H1 (cell line): ENCODE measurements at regions not wholly inside any gene's neighbourhood (a gene's known extent, or its start where the extent isn't known, plus 50 kb on each side); places are given as distances from the start of the nearest gene placed in this dataset.

Experiments
- CTCF ChIA-PET: fragments of 300-600 bp; sonication (Branson Sonifier 250); formaldehyde crosslinking; loops from one replicate; lab custom pipeline; 2021; ENCODE audit not compliant: partially characterized antibody; lab: Charles Lee
- POLR2A ChIA-PET: fragments of 300-600 bp; sonication (Branson Sonifier 250); formaldehyde crosslinking; loops from one replicate; lab custom pipeline; 2021; ENCODE audit warnings: inconsistent platforms; ENCODE audit not compliant: partially characterized antibody; lab: Charles Lee
- DNase-seq, 2 experiments: peaks; one replicate each; pipeline versions ENCODE4 v3.0.0 to v3.0.0-alpha.2; 2010 to 2022; ENCODE audit warnings: low spot score in 2 of 2, low read depth in 1 of 2, mixed read lengths in 1 of 2
- FAIRE-seq: peaks from 2 replicates; lab custom pipeline; 2011; peaks lifted over from hg19 to GRCh38; lab: Jason Lieb, UNC
- H2AFZ ChIP-seq: 2 replicates; pipeline ENCODE4 v1.8.1; 2012; ENCODE audit warnings: low read length, inconsistent platforms
- H2AK5ac ChIP-seq: 2 replicates; pipeline ENCODE4 v1.6.1; 2013; ENCODE audit warnings: low read depth, low read length
- H2BK120ac ChIP-seq: replicated peaks from 2 replicates; pipeline ENCODE3; 2013; ENCODE audit warnings: low read depth, low read length, inconsistent platforms
- H2BK12ac ChIP-seq: 2 replicates; pipeline ENCODE4 v1.6.1; 2013; ENCODE audit warnings: low read depth, low read length
- H2BK15ac ChIP-seq: 2 replicates; pipeline ENCODE4 v1.6.1; 2013; ENCODE audit warnings: low read length
- H2BK20ac ChIP-seq: 2 replicates; pipeline ENCODE4 v1.6.1; 2013; ENCODE audit warnings: low read length
- H2BK5ac ChIP-seq: 2 replicates; pipeline ENCODE4 v1.6.1; 2013; ENCODE audit warnings: low read depth, low read length
- H3K14ac ChIP-seq: 2 replicates; pipeline ENCODE4 v1.6.1; 2013; ENCODE audit warnings: inconsistent platforms; ENCODE audit not compliant: insufficient read length
- H3K18ac ChIP-seq: 2 replicates; pipeline ENCODE4 v1.6.1; 2013; ENCODE audit warnings: low read length; ENCODE audit errors: extremely low read depth
- H3K23ac ChIP-seq: 2 replicates; pipeline ENCODE4 v1.6.1; 2013; ENCODE audit warnings: inconsistent platforms; ENCODE audit not compliant: insufficient read length
- H3K23me2 ChIP-seq: 2 replicates; pipeline ENCODE4 v1.6.1; 2013; ENCODE audit warnings: low read depth, low read length
- H3K27ac ChIP-seq: 2 replicates; pipeline ENCODE4 v1.6.1; 2011; ENCODE audit warnings: low read depth, low read length, inconsistent platforms
- H3K27me3 ChIP-seq, 4 experiments: replicated peaks in 1 of 4; 1 replicate in 1 of 4; 2 replicates in 3 of 4; pipeline versions ENCODE4 v1.6.1 to v1.8.1; 2011 to 2013; ENCODE audit warnings: low read length in 3 of 4, mild to moderate bottlenecking in 3 of 4, inconsistent platforms in 2 of 4, mixed read lengths in 2 of 4, moderate library complexity in 1 of 4; ENCODE audit not compliant: control insufficient read depth in 3 of 4, insufficient read depth in 3 of 4; ENCODE audit errors: extremely low read depth in 1 of 4
- H3K36me3 ChIP-seq, 4 experiments: 2 replicates each; pipeline versions ENCODE4 v1.6.1 to v1.8.1; 2011 to 2013; ENCODE audit warnings: mild to moderate bottlenecking in 4 of 4, low read length in 3 of 4, moderate library complexity in 2 of 4, control low read depth in 1 of 4, inconsistent platforms in 1 of 4; ENCODE audit not compliant: insufficient read depth in 4 of 4, control insufficient read depth in 2 of 4
- H3K4ac ChIP-seq: replicated peaks from 2 replicates; pipeline ENCODE3; 2013; ENCODE audit warnings: low read length, low read depth, mixed read lengths, inconsistent platforms; ENCODE audit not compliant: insufficient read length
- H3K4me1 ChIP-seq, 4 experiments: replicated peaks in 1 of 4; 1 replicate in 1 of 4; 2 replicates in 3 of 4; pipeline versions ENCODE4 v1.6.1 to v1.8.1; 2011 to 2013; ENCODE audit warnings: low read length in 3 of 4, inconsistent platforms in 2 of 4, mixed read lengths in 1 of 4; ENCODE audit not compliant: insufficient read depth in 4 of 4, control insufficient read depth in 3 of 4
- H3K4me2 ChIP-seq, 2 experiments: 2 replicates each; pipeline versions ENCODE4 v1.6.1 to v1.8.1; 2011 to 2013; ENCODE audit warnings: low read depth in 2 of 2, low read length in 2 of 2, control low read depth in 1 of 2, inconsistent platforms in 1 of 2, mild to moderate bottlenecking in 1 of 2; ENCODE audit not compliant: insufficient read depth in 1 of 2
- H3K4me3 ChIP-seq, 4 experiments: fragments of 200-600, 300-600 bp in 1 of 4; sonication (generic), shearing (Covaris generic), sonication (Bioruptor Twin) in 1 of 4; 2 replicates each; pipeline versions ENCODE4 v1.5.1 to v1.8.1; 2011 to 2016; ENCODE audit warnings: low read length in 4 of 4, low read depth in 3 of 4, control low read depth in 2 of 4, inconsistent platforms in 2 of 4, mild to moderate bottlenecking in 2 of 4, mixed read lengths in 1 of 4, moderate library complexity in 1 of 4; ENCODE audit not compliant: insufficient read depth in 2 of 4; ENCODE audit errors: extremely low read depth in 1 of 4
- H3K56ac ChIP-seq: replicated peaks from 2 replicates; pipeline ENCODE3; 2013; ENCODE audit warnings: low read depth, mild to moderate bottlenecking, mixed read lengths, low read length, inconsistent platforms; ENCODE audit not compliant: insufficient read length
- H3K79me1 ChIP-seq: 2 replicates; pipeline ENCODE4 v1.6.1; 2013; ENCODE audit warnings: low read depth, low read length, control low read depth
- H3K79me2 ChIP-seq, 2 experiments: 2 replicates each; pipeline versions ENCODE4 v1.6.1 to v1.8.1; 2012 to 2013; ENCODE audit warnings: low read length in 2 of 2, mild to moderate bottlenecking in 2 of 2, inconsistent platforms in 1 of 2; ENCODE audit not compliant: insufficient read depth in 2 of 2, control insufficient read depth in 1 of 2
- H3K9ac ChIP-seq, 4 experiments: replicated peaks in 1 of 4; 1 replicate in 1 of 4; 2 replicates in 3 of 4; pipeline versions ENCODE4 v1.6.1 to v1.8.1; 2011 to 2013; ENCODE audit warnings: low read depth in 3 of 4, low read length in 3 of 4, control low read depth in 2 of 4, mild to moderate bottlenecking in 2 of 4, moderate library complexity in 2 of 4, inconsistent platforms in 1 of 4; ENCODE audit errors: extremely low read depth in 1 of 4
- H3K9me3 ChIP-seq, 2 experiments: 2 replicates each; pipeline versions ENCODE4 v1.6.1 to v1.8.1; 2012 to 2013; ENCODE audit warnings: mild to moderate bottlenecking in 2 of 2, moderate library complexity in 2 of 2, control low read depth in 1 of 2, inconsistent platforms in 1 of 2, low read depth in 1 of 2, low read length in 1 of 2, mixed read lengths in 1 of 2; ENCODE audit not compliant: insufficient read depth in 2 of 2
- H4K20me1 ChIP-seq, 2 experiments: replicated peaks in 1 of 2; 2 replicates each; pipeline versions ENCODE3 to v1.8.1; 2011 to 2013; ENCODE audit warnings: inconsistent platforms in 2 of 2, low read length in 2 of 2, mild to moderate bottlenecking in 1 of 2; ENCODE audit not compliant: insufficient read depth in 2 of 2, control insufficient read depth in 1 of 2
- H4K5ac ChIP-seq: 2 replicates; pipeline ENCODE4 v1.6.1; 2013; ENCODE audit warnings: low read length, low read depth, mixed read lengths, inconsistent platforms; ENCODE audit not compliant: insufficient read length
- H4K8ac ChIP-seq: 2 replicates; pipeline ENCODE4 v1.8.0; 2013; ENCODE audit warnings: mild to moderate bottlenecking, moderate library complexity, low read length, inconsistent platforms; ENCODE audit not compliant: insufficient read depth; ENCODE audit errors: extremely low read depth
- H4K91ac ChIP-seq: replicated peaks from 2 replicates; pipeline ENCODE3; 2013; ENCODE audit warnings: low read length, mixed read lengths, inconsistent platforms; ENCODE audit not compliant: insufficient read length
- ASH2L ChIP-seq: fragments of 200-600, 300-600 bp; sonication (generic); IDR thresholded peaks from one replicate; pipeline ENCODE4 v1.7.1; 2017; ENCODE audit warnings: low read length
- BCL11A ChIP-seq, 2 experiments: IDR thresholded peaks; one replicate each; pipeline ENCODE4 v1.6.1; 2011; ENCODE audit warnings: low read depth in 2 of 2, low read length in 2 of 2, mild to moderate bottlenecking in 2 of 2
- CBX5 ChIP-seq: fragments of 300-800, 300-1000 bp; sonication (generic); IDR thresholded peaks from 2 replicates; pipeline ENCODE4 v1.7.1; 2016; ENCODE audit warnings: antibody characterized with exemption, low read length, low read depth
- CHD1 ChIP-seq: IDR thresholded peaks from 2 replicates; pipeline ENCODE4 v1.6.1; 2012; ENCODE audit warnings: low read depth, low read length, improper control_type of control experiment
- CTBP2 ChIP-seq: IDR thresholded peaks from 2 replicates; pipeline ENCODE4 v1.7.0; 2011; ENCODE audit warnings: borderline replicate concordance, mild to moderate bottlenecking, moderate library complexity, mixed read lengths, low read length; ENCODE audit not compliant: insufficient read depth, insufficient read length
- CTCF ChIP-seq, 3 experiments: IDR thresholded peaks; 1 replicate in 2 of 3; 2 replicates in 1 of 3; pipeline versions ENCODE4 v1.5.1 to v1.6.1; 2011; ENCODE audit warnings: low read length in 3 of 3, mild to moderate bottlenecking in 3 of 3, inconsistent platforms in 2 of 3, low read depth in 1 of 3, moderate library complexity in 1 of 3; ENCODE audit not compliant: insufficient read depth in 1 of 3; ENCODE audit errors: control extremely low read depth in 1 of 3
- EZH2 ChIP-seq: fragments of 200-600 bp; sonication (generic); IDR thresholded peaks from 2 replicates; pipeline ENCODE4 v1.7.1; 2012; ENCODE audit warnings: low read depth, mild to moderate bottlenecking, moderate library complexity, low read length, inconsistent platforms; ENCODE audit not compliant: severe bottlenecking
- KDM4A ChIP-seq: IDR thresholded peaks from one replicate; pipeline ENCODE4 v1.7.1; 2012; ENCODE audit warnings: low read depth, mild to moderate bottlenecking, moderate library complexity, low read length, inconsistent platforms; ENCODE audit not compliant: severe bottlenecking
- KDM5A ChIP-seq: fragments of 200-600 bp; IDR thresholded peaks from 2 replicates; pipeline ENCODE4 v1.7.1; 2012; ENCODE audit warnings: mild to moderate bottlenecking, low read length, inconsistent platforms, mixed read lengths
- NANOG ChIP-seq: IDR thresholded peaks from 2 replicates; pipeline ENCODE4 v1.6.1; 2011; ENCODE audit warnings: low read length, low read depth, mild to moderate bottlenecking, inconsistent platforms; ENCODE audit not compliant: insufficient read depth, poor library complexity, severe bottlenecking
- SIN3A ChIP-seq, 2 experiments: IDR thresholded peaks in 1 of 2; conservative IDR thresholded peaks in 1 of 2; 2 replicates each; pipeline ENCODE4 v1.6.1; 2011 to 2012; ENCODE audit warnings: low read length in 2 of 2, improper control_type of control experiment in 1 of 2, low read depth in 1 of 2, mild to moderate bottlenecking in 1 of 2
- SIRT6 ChIP-seq: IDR thresholded peaks from one replicate; pipeline ENCODE4 v1.7.1; 2012; ENCODE audit warnings: low read length, inconsistent platforms
- WGBS, 2 experiments: shearing (Covaris generic) in 1 of 2; methylation state at CpG; one replicate each; pipeline versions ENCODE4 v1.1.6 to v1.1.7; 2013 to 2015; ENCODE audit warnings: low lambda C conversion rate in 2 of 2, mixed read lengths in 2 of 2, inconsistent platforms in 1 of 2, low coverage in 1 of 2, missing lambda C conversion rate in 1 of 2; ENCODE audit not compliant: insufficient replicate concordance in 2 of 2, insufficient coverage in 1 of 2, insufficient read length in 1 of 2; ENCODE audit errors: extremely low coverage in 1 of 2, missing lambda C conversion rate in 1 of 2; 5-methylcytosine and 5-hydroxymethylcytosine counted together

DNA sequence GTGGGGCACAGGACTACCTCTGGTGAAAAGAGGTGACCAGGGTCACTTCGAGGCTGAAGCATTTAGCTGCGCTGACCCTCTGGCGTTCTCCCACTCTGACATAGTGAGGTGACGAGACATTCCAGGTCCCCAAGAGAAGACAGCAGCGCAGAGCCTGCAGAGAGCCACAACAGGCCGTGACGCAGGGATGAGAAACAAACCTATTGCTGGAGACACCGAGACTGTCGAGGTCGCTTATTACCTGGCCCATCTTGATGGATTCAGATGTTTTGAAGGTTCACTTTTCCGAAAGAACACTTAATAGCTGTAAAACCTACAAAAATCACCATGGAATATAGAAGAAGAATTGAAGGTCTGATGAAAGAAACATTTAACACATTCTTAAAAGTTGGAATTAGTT lies 466.3 kb downstream of the NR2F2 start:
- H3K79me1 ChIP-seq = no peaks in the 10 kb centered on the region
- no peak overlapping the region for H2BK12ac ChIP-seq
- H2AK5ac ChIP-seq = no peak overlapping the region
- H4K20me1 ChIP-seq = no peaks in the 10 kb centered on the region
- no peak overlapping the region for H2BK20ac ChIP-seq
- no peak overlapping the region for H3K56ac ChIP-seq
- H2BK15ac ChIP-seq = no peak overlapping the region
- 94% methylated on average over 11 of the region's 11 CpGs; no CpG with 5 or more reads in 1 of the 2 experiments for WGBS, 2 experiments
- H4K91ac ChIP-seq = no peak overlapping the region
- H3K4ac ChIP-seq = no peak overlapping the region
- H3K9ac ChIP-seq = no peak overlapping the region
- no peaks in the 10 kb centered on the region for H3K9me3 ChIP-seq
- H2BK120ac ChIP-seq = no peak overlapping the region
- DNase-seq (no peak), FAIRE-seq (no peak)
- H3K23ac ChIP-seq = no peak overlapping the region
- H2AFZ ChIP-seq = no peak overlapping the region
- no peak overlapping the region for H4K8ac ChIP-seq
- H3K4me2 ChIP-seq = no peak overlapping the region
- CTCF ChIA-PET = interaction anchor here (0.7 to 0.8 kb wide), 2 partner anchors 11 to 1476 kb away, joined by 3 read pairs; no protein-coding TSS in a partner anchor
- no peak overlapping the region for H3K14ac ChIP-seq
- no peaks in the 10 kb centered on the region; the same call in 1 of the 2 replicates for H3K23me2 ChIP-seq
- H3K27ac ChIP-seq = no peak overlapping the region
- H3K4me3 ChIP-seq = no peak overlapping the region
- no peak overlapping the region for H4K5ac ChIP-seq
- H3K36me3 ChIP-seq = no peaks in the 10 kb centered on the region
- H3K4me1 ChIP-seq = no peaks in the 10 kb centered on the region
- H3K27me3 ChIP-seq = peaks cover 0 to 1% (median 0%) of the 10 kb centered on the region in 4 experiments; a peak in 1 of 7 replicates
- POLR2A ChIA-PET = no interaction called here
- no peak overlapping the region for H2BK5ac ChIP-seq
- no peak overlapping the region for H3K18ac ChIP-seq
- no peaks in the 10 kb centered on the region for H3K79me2 ChIP-seq
- TF ChIP-seq ASH2L (no peak), CBX5 (no peak), CTBP2 (no peak), KDM4A (no peak), BCL11A (IDR thresholded peaks at IDR 0.05; ENCODE audit: low read depth in 2 of 2, low read length in 2 of 2) (no peak), EZH2 (no peak), KDM5A (no peak), SIN3A (conservative IDR thresholded peaks at IDR 0.05 in 1 of 2, IDR thresholded peaks at IDR 0.05 in 1 of 2; ENCODE audit: low read depth in 1 of 2, low read length in 2 of 2) (no peak), CTCF (IDR thresholded peaks at IDR 0.05; ENCODE audit: control extremely low read depth in 1 of 3, insufficient read depth in 1 of 3, low read depth in 1 of 3, low read length in 3 of 3) (no peak), SIRT6 (no peak), CHD1 (no peak), NANOG (no peak)
